AG09319 (cell line): ENCODE measurements at regions not wholly inside any gene's neighbourhood (a gene's known extent, or its start where the extent isn't known, plus 50 kb on each side); places are given as distances from the start of the nearest gene placed in this dataset.

Source experiments
- DNase-seq: peaks from one replicate; pipeline ENCODE4 v3.0.0-alpha.2; 2010; ENCODE audit warnings: low read depth; ENCODE audit errors: extremely low read depth
- TF ChIP-seq, protein P1 (sequence below): IDR thresholded peaks from 2 replicates; pipeline ENCODE4 v1.5.1; 2011; ENCODE audit warnings: low read depth, mild to moderate bottlenecking, inconsistent platforms, low read length, moderate library complexity

DNA sequence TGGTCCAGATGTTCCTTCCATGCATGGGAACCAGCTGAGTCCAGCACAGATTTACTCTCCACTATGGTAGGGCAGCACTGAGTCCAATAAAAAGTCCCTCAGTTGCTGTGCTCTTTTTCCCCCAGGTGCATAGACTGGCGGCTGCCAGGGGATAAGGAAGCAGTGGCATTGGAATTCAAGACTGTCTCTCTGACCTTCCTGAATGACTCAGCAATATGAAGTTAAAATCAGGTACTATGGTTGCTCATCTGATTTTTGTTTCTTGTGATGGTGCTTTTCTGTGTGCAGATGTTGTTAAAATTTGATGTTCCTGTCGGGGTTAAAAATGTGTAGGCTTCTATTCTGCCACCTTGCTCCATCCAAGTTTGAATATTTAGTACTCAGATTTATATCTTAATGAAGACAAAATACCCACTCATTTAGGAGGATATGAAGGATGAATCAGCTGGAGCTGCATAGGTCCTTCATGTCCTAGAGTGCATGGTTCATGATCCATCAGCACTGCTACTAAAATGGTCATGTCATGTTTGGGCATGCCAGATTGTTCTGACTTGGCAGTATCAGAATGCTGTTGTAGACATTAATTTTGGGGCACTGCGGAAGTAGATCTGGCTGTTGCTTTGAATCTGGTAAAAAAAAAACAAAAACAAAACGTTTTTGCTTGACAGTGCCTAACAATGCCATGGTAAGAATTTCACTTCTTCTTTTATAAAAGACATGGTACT is 321.2 kb upstream of the MAP3K7 start:
- no peak for DNase-seq
- TF ChIP-seq, protein P1, sequence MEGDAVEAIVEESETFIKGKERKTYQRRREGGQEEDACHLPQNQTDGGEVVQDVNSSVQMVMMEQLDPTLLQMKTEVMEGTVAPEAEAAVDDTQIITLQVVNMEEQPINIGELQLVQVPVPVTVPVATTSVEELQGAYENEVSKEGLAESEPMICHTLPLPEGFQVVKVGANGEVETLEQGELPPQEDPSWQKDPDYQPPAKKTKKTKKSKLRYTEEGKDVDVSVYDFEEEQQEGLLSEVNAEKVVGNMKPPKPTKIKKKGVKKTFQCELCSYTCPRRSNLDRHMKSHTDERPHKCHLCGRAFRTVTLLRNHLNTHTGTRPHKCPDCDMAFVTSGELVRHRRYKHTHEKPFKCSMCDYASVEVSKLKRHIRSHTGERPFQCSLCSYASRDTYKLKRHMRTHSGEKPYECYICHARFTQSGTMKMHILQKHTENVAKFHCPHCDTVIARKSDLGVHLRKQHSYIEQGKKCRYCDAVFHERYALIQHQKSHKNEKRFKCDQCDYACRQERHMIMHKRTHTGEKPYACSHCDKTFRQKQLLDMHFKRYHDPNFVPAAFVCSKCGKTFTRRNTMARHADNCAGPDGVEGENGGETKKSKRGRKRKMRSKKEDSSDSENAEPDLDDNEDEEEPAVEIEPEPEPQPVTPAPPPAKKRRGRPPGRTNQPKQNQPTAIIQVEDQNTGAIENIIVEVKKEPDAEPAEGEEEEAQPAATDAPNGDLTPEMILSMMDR: no peak

DNA sequence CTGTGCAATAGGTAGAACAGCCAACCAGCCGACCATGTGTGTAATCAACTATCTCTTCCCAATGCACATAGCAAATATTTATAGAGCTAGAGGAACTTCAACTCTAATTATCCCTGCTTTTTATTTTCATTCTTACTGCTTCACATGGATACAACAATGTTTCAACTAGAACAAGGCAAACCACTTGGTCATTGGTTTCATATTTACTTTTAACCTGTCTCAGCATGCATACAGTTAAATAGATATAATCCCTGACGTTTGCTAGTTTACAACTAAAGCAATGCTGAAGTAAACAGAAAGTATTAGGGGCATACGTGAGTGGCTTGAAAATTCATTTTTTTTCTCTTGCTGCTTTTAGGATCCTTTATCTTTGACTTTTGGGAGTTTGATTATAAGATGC is 318.5 kb upstream of the MAP3K7 start:
- DNase-seq: no peak
- TF ChIP-seq, protein P1: no peak

DNA sequence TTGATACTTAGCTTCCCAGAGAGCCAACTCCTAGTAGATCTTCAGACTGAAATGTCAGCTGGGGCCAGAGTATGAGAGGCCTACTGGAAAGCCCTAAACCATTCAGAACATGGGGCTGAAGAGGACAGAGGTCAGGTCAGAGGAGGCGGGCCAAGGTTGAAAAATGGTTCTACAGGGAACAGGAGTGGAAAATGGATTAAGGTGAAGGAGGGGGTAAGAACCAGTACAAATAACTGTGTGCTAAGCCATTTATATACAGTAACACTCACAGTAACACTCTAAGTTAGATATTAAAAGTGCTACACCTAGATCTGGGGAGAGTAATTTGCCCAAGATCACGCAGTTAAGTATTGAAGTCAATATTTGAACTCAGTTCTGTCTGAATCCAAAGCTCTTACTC is 313.2 kb upstream of the MAP3K7 start:
- TF ChIP-seq, protein P1: no peak

DNA sequence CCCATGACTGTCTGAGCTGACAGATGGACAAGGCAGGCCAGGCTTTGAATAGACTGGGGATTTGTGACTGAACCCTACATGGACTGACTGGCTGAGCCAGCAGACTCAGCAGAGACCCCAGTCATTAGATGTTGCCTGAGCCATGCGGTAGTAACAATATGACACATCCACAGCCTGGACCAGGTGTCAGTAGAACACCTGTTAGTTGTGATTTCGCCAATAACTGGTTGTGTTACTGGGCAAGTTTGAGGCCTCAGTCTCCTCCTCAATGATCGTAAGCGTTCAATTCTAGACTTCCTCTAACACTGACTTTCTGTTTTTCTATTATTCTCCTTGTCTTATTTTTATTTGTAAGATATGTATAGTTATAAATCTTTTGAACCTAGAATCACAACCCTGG is 311.9 kb upstream of the MAP3K7 start:
- no peak for DNase-seq
- TF ChIP-seq, protein P1: no peak

More for the DNA sequence above, 313.2 kb upstream of the MAP3K7 start:
- no peak for DNase-seq

DNA sequence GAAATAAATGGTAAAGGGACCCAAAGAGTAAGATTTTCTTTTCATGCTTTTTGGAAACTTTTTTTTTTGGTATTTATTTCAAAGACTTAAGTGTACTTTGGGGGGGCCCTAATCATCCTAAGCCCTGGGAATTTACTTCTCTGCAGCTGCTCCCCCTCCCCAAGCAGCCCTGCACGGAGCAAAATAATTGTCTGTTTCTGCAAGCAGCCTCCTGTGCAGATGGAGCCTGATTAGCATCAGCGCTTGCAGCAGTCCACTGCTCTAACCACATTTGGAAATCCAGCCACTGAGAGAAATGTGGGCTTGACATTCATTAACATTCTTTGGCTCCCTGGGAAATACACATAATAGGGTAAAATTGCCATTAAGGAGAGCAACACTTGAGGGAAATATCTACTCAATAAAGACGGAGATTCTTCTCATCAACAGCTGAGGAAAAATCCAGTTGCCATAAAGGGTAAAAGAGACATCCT is 309.2 kb upstream of the MAP3K7 start:
- no peak for DNase-seq
- TF ChIP-seq, protein P1: no peak

DNA sequence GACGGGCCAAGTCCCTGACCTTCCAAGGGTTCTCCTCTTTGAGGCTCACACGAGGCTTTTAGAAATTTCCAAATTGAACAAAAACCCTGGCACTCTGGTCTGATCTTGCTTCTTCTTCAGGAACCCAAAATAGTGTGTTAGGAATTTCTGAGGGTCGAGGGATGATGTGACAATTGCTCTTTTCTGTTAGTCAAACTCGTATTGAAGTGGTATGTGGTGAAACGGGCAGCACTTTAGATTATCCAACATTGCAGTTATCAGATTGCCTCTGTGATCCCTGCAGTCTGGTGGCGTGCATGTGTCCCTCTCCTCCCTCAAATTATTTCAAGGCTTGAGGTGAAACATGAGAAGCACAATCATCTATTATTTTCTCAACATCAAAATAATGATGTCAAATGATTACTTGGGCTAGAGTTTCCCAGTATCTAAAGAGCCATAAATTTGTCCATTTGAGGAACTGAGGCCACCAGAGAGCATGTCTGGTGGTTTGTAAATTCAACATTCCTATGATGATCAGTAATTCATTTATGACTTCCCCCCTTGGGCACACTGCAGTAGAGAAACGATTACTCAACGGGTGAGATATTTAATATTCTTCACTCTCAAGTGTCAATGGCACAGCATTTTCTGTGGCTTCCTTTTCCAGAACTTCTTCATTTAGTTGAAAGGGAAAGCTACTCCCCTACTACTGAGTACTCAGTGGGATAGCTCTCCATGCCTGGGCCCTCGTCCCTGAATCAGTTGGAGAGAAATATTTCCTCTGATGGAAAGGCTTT is 308.6 kb upstream of the MAP3K7 start:
- DNase-seq: no peak

More for the DNA sequence above, 308.6 kb upstream of the MAP3K7 start:
- TF ChIP-seq, protein P1: no peak
